Mucosa of descending colon (tissue), 3 donors: ENCODE measurements at regions not wholly inside any gene's neighbourhood (a gene's known extent, or its start where the extent isn't known, plus 50 kb on each side); places are given as distances from the start of the nearest gene placed in this dataset.
A peak's percentile ranks its signal among the peaks of the same experiment; 100 is the strongest.

Experiments used
- ATAC-seq: fragments of 200-7000 bp; cut with Tn5 transposase; one replicate; pipeline ENCODE4 v1.9.1; 2020; ENCODE audit warnings: mild to moderate bottlenecking, moderate library complexity
- DNase-seq, 3 donors: peaks; one replicate each; pipeline ENCODE4 v3.0.0-alpha.2; 2020
- H3K36me3 ChIP-seq: fragments of 200-600 bp; one replicate; pipeline ENCODE4 v1.8.0; 2021; ENCODE audit warnings: low read depth, mild to moderate bottlenecking
- H3K4me1 ChIP-seq: fragments of 200-600 bp; one replicate; pipeline ENCODE4 v1.8.0; 2021; ENCODE audit warnings: low read depth, mild to moderate bottlenecking
- H3K4me3 ChIP-seq: fragments of 200-600 bp; one replicate; pipeline ENCODE4 v1.8.0; 2021; ENCODE audit warnings: mild to moderate bottlenecking
- H3K9me3 ChIP-seq: fragments of 200-600 bp; one replicate; pipeline ENCODE4 v1.8.0; 2021; ENCODE audit warnings: mild to moderate bottlenecking
- intact Hi-C, 2 donors: fragments of 100-400 bp; cut with DNase I in 1 of 2; cut with micrococcal nuclease in 1 of 2; formaldehyde crosslinking; loops; one replicate each; pipeline versions ENCODE4 v1.11.0 to v1.11.1; 2022; cut with DNase I, micrococcal nuclease
- TF ChIP-seq, protein P1 (sequence below): fragments of 200-600 bp; IDR thresholded peaks from one replicate; pipeline ENCODE4 v1.8.0; 2022; ENCODE audit warnings: antibody characterized with exemption, mild to moderate bottlenecking
- donor health status: DM: no; HTN: no; CAD: no; lungs with moderate emphysema.
- donor health status: DM: no; HTN: no; CAD: no.
- donor health status: DM: no; HTN: yes; CAD: no.

DNA sequence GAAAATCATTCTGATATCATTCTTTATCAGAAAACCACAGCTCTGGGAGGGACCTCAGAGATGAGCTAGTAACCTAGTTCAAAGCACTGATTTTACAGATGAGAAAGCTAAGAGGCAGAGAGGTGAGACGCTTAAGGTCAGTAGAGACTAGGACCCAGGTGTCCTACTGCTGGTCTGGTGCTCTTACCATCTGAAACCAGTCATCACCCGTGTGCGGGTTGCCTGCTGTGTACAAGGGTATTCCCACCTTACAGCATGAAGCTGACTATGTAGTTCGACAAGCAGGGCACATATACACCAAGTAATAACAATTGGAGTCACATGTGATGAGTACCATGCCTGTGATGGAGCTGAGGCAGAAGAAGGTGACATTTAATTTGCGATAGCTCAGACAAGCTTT is 133.7 kb downstream of the ADAMTS15 start:
- Histone ChIP-seq H3K36me3 (no peaks in the 10 kb centered on the region), H3K9me3 (no peaks in the 10 kb centered on the region), H3K4me1 (no peaks in the 10 kb centered on the region), H3K4me3 (no peak overlapping the region)
- TF ChIP-seq, protein P1, sequence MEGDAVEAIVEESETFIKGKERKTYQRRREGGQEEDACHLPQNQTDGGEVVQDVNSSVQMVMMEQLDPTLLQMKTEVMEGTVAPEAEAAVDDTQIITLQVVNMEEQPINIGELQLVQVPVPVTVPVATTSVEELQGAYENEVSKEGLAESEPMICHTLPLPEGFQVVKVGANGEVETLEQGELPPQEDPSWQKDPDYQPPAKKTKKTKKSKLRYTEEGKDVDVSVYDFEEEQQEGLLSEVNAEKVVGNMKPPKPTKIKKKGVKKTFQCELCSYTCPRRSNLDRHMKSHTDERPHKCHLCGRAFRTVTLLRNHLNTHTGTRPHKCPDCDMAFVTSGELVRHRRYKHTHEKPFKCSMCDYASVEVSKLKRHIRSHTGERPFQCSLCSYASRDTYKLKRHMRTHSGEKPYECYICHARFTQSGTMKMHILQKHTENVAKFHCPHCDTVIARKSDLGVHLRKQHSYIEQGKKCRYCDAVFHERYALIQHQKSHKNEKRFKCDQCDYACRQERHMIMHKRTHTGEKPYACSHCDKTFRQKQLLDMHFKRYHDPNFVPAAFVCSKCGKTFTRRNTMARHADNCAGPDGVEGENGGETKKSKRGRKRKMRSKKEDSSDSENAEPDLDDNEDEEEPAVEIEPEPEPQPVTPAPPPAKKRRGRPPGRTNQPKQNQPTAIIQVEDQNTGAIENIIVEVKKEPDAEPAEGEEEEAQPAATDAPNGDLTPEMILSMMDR = no peak
- no peak for DNase-seq
- intact Hi-C loops = no loop called here
- no peak for ATAC-seq

DNA sequence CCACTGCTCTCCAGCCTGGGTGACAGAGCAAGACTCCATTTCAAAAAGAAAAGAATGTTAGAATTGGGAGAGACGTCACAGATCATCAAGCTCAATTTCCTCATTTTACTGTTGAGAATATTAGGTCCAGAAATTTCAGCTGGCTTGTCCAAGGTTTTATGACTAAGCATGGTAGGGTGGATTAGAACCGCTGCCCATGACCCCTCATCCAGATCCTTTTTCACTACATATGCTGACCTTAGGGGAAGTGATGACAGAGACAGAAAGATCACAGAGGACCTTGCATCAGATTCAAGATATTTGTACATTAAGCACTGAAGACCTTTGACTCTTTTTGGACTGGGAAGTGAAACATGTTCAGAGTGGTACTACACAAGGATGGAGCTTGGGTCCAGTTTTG is 134.5 kb downstream of the ADAMTS15 start:
- no peak for ATAC-seq
- Histone ChIP-seq H3K9me3 (no peaks in the 10 kb centered on the region), H3K4me1 (no peaks in the 10 kb centered on the region), H3K4me3 (no peak overlapping the region), H3K36me3 (no peaks in the 10 kb centered on the region)
- DNase-seq = no peak
- intact Hi-C loops = no loop called here
- TF ChIP-seq, protein P1 = no peak

DNA sequence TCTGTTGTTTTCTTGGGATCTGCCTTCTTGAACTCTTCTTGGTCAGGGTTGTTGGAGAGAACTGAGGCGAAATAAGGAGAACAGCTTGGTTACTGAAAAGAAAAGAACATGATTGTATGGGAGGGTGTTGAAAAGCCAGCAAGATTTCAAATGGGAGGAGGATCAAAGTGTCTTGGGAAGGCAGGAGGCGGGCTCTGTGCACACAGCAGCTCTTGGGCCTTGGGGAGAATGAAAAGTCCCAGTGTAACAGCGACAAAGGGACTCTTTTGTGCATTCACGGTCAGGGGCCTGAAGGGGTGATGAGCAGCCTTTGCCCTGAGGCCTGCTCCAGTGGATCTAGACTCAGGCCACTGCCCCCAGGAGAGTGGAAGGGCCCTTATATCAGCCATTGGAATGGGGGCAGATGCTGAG is 135.4 kb downstream of the ADAMTS15 start:
- no peaks in the 10 kb centered on the region for H3K36me3 ChIP-seq
- no peaks in the 10 kb centered on the region for H3K4me1 ChIP-seq
- H3K4me3 ChIP-seq = no peak overlapping the region
- TF ChIP-seq, protein P1 = no peak
- no peaks in the 10 kb centered on the region for H3K9me3 ChIP-seq
- ATAC-seq (no peak), DNase-seq (no peak)
- intact Hi-C loops = no loop called here

DNA sequence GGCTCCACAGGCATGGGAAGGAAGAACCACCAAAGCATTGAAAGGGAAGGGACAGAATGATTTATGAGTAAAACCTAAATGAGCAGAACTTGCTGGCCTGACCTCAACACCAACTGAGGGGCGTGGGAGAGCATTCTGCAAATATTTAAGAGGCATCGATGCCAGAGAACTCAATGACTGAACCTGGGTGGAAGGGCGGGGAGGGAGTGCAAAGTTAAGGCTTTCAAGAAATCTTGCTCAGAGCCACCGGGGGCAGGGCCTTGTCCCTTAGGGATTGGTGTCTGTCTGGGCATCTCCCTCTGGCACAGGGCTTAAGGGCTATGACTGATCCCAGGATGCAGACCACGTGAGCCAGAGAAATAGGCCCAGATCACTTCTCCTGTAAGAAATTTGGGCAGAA is 137.1 kb downstream of the ADAMTS15 start:
- intact Hi-C loops = no loop called here
- TF ChIP-seq, protein P1 = no peak
- peak; percentile 23 for ATAC-seq
- Histone ChIP-seq H3K4me1 (no peaks in the 10 kb centered on the region), H3K36me3 (no peaks in the 10 kb centered on the region), H3K4me3 (no peak overlapping the region), H3K9me3 (no peaks in the 10 kb centered on the region)
- DNase-seq = no peak

DNA sequence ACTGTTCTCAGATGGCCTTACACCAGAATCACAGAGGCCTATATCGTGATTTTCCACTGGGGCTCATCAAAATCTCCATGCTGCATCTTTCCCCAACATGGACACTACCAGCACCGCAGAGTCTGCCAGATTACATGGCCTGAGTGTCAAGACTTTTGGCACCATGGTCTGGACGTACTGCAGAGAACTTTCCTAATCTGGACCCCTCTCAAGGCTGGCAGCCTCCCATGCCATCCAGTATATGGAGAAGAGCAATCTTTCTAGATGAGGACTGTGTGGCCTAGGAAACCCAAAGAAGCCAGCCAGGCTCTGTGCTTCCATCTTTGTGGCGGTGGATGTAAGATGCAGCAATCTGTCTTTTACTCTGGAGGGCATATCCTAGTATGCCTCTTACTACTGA is 139.2 kb downstream of the ADAMTS15 start:
- intact Hi-C loops = no loop called here
- Histone ChIP-seq H3K36me3 (no peaks in the 10 kb centered on the region), H3K4me1 (no peaks in the 10 kb centered on the region), H3K9me3 (no peaks in the 10 kb centered on the region), H3K4me3 (no peak overlapping the region)
- ATAC-seq = no peak
- TF ChIP-seq, protein P1 = no peak
- DNase-seq = no peak

DNA sequence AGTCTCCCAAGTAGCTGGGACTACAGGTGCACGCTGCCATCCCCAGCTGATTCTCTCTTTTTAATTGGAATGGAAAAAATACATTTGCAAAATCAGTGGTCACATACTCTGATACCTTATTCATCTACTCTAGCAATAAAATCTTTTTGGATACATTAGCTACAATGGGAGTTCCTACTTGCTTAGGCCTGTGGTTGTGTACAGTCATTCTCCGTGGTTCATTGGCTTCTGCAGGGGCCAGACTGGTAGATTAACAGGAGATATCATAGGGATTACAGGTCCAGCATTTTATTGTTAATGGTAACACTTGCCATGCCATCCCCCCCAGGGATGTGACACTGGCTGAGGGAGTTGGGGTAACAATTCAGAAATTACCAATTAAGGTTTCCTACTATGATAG is 140.0 kb downstream of the ADAMTS15 start:
- TF ChIP-seq, protein P1 = no peak
- Histone ChIP-seq H3K4me3 (no peak overlapping the region), H3K36me3 (no peaks in the 10 kb centered on the region), H3K4me1 (no peaks in the 10 kb centered on the region), H3K9me3 (no peaks in the 10 kb centered on the region)
- ATAC-seq = no peak
- intact Hi-C loops = no loop called here
- no peak for DNase-seq
